HCT116 (cell line): ENCODE measurements at regions not wholly inside any gene's neighbourhood (a gene's known extent, or its start where the extent isn't known, plus 50 kb on each side); places are given as distances from the start of the nearest gene placed in this dataset.

Source experiments
- CBX3 ChIP-seq: IDR thresholded peaks from 2 replicates; pipeline ENCODE4 v1.6.1; 2012; ENCODE audit warnings: low read depth
- CEBPB ChIP-seq: IDR thresholded peaks from 2 replicates; pipeline ENCODE4 v1.6.1; 2012; ENCODE audit warnings: low read depth
- EZH2 ChIP-seq: fragments of 200-600 bp; sonication (generic); IDR thresholded peaks from 2 replicates; pipeline ENCODE4 v1.6.1; 2017; ENCODE audit warnings: antibody characterized with exemption, mixed run types
- MAX ChIP-seq: IDR thresholded peaks from 2 replicates; pipeline ENCODE4 v1.6.1; 2012
- POLR2A ChIP-seq: IDR thresholded peaks from 2 replicates; pipeline ENCODE4 v1.7.0; 2011; ENCODE audit warnings: borderline replicate concordance; ENCODE audit not compliant: insufficient read depth, insufficient read length; ENCODE audit errors: extremely low read depth
- POLR2AphosphoS5 ChIP-seq: IDR thresholded peaks from 2 replicates; pipeline ENCODE4 v1.6.1; 2011; ENCODE audit warnings: mild to moderate bottlenecking, low read depth, low read length, moderate library complexity
- RAD21 ChIP-seq: IDR thresholded peaks from 2 replicates; pipeline ENCODE4 v1.6.1; 2012; ENCODE audit warnings: low read depth, mild to moderate bottlenecking
- YY1 ChIP-seq: IDR thresholded peaks from 2 replicates; pipeline ENCODE4 v1.6.1; 2011; ENCODE audit warnings: low read length, low read depth, moderate library complexity, mild to moderate bottlenecking; ENCODE audit not compliant: insufficient replicate concordance; ENCODE audit errors: extremely low read depth
- ZFX ChIP-seq: fragments of 450-650 bp; IDR thresholded peaks from 2 replicates; pipeline ENCODE4 v1.6.1; 2017
- TF ChIP-seq, protein P1 (sequence below), 3 experiments: fragments of 200-600 bp in 1 of 3; sonication (generic) in 1 of 3; IDR thresholded peaks in 2 of 3; conservative IDR thresholded peaks in 1 of 3; 2 replicates each; pipeline ENCODE4 v1.5.1; 2012 to 2017; ENCODE audit warnings: low read depth in 2 of 3, low read length in 2 of 3, antibody characterized with exemption in 1 of 3, borderline replicate concordance in 1 of 3, control low read depth in 1 of 3, mild to moderate bottlenecking in 1 of 3, mixed read lengths in 1 of 3, mixed run types in 1 of 3, moderate library complexity in 1 of 3; ENCODE audit not compliant: insufficient read depth in 1 of 3
- TF ChIP-seq, protein P2 (sequence below): IDR thresholded peaks from 2 replicates; pipeline ENCODE4 v1.6.1; 2011; ENCODE audit warnings: mild to moderate bottlenecking, low read length, moderate library complexity; ENCODE audit not compliant: insufficient replicate concordance; ENCODE audit errors: extremely low read depth

DNA sequence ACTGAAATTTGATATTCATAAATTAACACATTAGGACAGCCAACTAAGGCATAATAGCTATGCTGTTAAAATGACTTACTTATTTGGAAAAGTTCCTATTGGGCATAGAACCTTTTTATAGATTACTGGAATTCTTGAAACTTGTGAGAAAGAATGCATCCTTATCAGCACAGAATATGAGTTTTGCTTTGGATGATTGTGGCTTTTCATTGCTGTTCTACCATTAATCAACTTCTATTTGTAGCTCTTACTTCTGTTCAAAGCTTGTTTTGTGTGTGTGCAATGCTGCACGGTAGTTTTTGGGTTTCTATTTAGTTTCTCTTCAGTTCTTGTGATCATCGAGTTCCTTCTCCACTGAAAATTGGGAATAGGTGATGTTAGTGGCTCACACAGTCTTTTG is 152.4 kb upstream of the PELI2 start:
- TF ChIP-seq, protein P1, sequence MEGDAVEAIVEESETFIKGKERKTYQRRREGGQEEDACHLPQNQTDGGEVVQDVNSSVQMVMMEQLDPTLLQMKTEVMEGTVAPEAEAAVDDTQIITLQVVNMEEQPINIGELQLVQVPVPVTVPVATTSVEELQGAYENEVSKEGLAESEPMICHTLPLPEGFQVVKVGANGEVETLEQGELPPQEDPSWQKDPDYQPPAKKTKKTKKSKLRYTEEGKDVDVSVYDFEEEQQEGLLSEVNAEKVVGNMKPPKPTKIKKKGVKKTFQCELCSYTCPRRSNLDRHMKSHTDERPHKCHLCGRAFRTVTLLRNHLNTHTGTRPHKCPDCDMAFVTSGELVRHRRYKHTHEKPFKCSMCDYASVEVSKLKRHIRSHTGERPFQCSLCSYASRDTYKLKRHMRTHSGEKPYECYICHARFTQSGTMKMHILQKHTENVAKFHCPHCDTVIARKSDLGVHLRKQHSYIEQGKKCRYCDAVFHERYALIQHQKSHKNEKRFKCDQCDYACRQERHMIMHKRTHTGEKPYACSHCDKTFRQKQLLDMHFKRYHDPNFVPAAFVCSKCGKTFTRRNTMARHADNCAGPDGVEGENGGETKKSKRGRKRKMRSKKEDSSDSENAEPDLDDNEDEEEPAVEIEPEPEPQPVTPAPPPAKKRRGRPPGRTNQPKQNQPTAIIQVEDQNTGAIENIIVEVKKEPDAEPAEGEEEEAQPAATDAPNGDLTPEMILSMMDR (IDR thresholded peaks at IDR 0.05 in 2 of 3, conservative IDR thresholded peaks at IDR 0.05 in 1 of 3; ENCODE audit: borderline replicate concordance in 1 of 3, insufficient read depth in 1 of 3, low read depth in 2 of 3, low read length in 2 of 3) = no peak
- TF ChIP-seq POLR2AphosphoS5 (no peak), EZH2 (no peak), POLR2A (no peak), RAD21 (no peak), MAX (no peak), ZFX (no peak), CBX3 (no peak), CEBPB (no peak), YY1 (no peak)
- TF ChIP-seq, protein P2, sequence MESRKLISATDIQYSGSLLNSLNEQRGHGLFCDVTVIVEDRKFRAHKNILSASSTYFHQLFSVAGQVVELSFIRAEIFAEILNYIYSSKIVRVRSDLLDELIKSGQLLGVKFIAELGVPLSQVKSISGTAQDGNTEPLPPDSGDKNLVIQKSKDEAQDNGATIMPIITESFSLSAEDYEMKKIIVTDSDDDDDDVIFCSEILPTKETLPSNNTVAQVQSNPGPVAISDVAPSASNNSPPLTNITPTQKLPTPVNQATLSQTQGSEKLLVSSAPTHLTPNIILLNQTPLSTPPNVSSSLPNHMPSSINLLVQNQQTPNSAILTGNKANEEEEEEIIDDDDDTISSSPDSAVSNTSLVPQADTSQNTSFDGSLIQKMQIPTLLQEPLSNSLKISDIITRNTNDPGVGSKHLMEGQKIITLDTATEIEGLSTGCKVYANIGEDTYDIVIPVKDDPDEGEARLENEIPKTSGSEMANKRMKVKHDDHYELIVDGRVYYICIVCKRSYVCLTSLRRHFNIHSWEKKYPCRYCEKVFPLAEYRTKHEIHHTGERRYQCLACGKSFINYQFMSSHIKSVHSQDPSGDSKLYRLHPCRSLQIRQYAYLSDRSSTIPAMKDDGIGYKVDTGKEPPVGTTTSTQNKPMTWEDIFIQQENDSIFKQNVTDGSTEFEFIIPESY = no peak
